ENCODE measurements at regions not wholly inside any gene's neighbourhood (a gene's known extent, or its start where the extent isn't known, plus 50 kb on each side); places are given as distances from the start of the nearest gene placed in this dataset.

DNA sequence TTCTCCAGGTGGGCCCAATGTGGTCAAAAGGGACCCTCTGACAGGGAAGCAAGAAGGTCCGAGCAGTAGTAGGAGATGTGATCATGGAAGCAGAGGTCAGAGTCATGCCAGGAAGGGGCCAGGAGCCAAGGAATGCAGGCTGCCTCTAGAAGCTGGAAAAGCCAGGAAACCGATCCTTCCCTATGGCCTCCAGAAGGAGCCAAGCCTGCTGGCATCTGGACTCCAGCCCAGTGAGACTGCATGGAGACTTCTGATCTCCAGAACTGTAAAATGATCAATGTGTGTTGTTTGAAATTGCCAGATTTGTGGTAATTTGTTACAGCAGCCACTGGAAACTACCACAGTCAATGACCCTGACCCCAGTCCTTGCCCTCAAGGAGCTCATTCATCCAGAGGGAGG is 56.8 kb upstream of the SPATA12 start:
- no peak for DNase-seq (ENCODE audit: low spot score)
- TF ChIP-seq, protein P1, sequence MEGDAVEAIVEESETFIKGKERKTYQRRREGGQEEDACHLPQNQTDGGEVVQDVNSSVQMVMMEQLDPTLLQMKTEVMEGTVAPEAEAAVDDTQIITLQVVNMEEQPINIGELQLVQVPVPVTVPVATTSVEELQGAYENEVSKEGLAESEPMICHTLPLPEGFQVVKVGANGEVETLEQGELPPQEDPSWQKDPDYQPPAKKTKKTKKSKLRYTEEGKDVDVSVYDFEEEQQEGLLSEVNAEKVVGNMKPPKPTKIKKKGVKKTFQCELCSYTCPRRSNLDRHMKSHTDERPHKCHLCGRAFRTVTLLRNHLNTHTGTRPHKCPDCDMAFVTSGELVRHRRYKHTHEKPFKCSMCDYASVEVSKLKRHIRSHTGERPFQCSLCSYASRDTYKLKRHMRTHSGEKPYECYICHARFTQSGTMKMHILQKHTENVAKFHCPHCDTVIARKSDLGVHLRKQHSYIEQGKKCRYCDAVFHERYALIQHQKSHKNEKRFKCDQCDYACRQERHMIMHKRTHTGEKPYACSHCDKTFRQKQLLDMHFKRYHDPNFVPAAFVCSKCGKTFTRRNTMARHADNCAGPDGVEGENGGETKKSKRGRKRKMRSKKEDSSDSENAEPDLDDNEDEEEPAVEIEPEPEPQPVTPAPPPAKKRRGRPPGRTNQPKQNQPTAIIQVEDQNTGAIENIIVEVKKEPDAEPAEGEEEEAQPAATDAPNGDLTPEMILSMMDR (IDR thresholded peaks at IDR 0.05): no peak
- Histone ChIP-seq H3K4me3 (no peak overlapping the region), H3K27ac (no peak overlapping the region)

DNA sequence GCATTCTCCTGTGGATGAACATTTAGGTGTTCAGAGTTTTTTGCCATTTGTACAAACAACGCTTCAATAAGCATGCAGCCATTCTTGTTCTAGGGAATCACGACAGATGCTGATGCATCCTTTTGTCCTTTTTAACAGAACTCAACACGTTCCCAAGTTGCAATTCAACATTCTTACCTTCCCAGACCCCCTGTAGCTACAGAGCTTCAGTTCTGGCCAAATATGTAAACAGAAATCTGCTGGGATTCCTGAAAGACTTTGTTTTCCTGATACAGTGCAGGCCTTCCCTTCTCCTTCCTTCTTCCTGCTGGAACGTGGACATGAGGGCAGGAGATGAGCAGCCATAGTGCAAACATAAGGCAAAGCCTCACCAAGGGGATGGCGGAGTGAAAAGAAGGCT is 59.1 kb upstream of the SPATA12 start:
- Histone ChIP-seq H3K27ac (no peak overlapping the region), H3K4me3 (no peak overlapping the region)
- TF ChIP-seq, protein P1 (IDR thresholded peaks at IDR 0.05): no peak
- no peak for DNase-seq (ENCODE audit: low spot score)

DNA sequence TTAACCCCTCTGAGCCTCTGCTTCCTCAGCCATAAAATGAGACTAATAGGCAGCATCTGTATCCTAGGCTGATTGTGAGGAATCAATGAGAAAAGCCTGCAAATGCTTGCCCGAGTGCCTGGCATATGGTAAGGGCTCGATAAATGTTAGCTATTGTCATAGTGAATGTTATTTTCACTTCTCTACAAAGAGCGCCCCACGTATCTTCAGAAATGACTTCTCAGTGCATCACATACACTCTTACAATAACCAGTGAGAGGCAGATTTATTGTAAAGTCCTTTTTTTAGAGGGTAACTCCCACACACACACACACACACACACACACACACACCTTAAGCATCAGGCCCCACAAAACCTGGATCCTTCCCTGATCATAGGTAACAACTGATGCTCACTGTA is 60.5 kb upstream of the SPATA12 start:
- H3K4me3 ChIP-seq: no peak overlapping the region

DNA sequence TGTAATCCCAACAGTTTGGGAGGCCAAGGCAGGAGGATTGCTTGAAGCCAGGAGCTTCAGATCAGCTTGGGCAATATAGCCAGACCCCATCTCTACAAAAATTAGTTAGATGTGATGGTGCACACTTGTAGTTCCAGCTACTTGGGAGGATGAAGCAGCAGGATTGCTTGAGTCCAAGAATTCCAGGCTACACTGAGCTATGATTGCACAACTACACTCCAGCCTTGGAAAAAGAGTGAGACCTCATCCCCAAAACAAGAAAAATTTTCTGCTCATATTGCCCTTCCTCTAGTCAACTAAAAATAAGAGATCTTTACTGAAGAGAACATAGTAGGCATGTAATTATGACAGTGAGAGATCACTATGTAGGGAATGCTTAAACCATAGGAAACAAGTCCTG is 60.9 kb upstream of the SPATA12 start:
- Histone ChIP-seq H3K4me3 (no peak overlapping the region), H3K27ac (no peak overlapping the region)
- no peak for DNase-seq (ENCODE audit: low spot score)
- TF ChIP-seq, protein P1 (IDR thresholded peaks at IDR 0.05): no peak

More for the DNA sequence above, 60.5 kb upstream of the SPATA12 start:
- H3K27ac ChIP-seq: no peak overlapping the region
- TF ChIP-seq, protein P1 (IDR thresholded peaks at IDR 0.05): no peak
- DNase-seq (ENCODE audit: low spot score): no peak

DNA sequence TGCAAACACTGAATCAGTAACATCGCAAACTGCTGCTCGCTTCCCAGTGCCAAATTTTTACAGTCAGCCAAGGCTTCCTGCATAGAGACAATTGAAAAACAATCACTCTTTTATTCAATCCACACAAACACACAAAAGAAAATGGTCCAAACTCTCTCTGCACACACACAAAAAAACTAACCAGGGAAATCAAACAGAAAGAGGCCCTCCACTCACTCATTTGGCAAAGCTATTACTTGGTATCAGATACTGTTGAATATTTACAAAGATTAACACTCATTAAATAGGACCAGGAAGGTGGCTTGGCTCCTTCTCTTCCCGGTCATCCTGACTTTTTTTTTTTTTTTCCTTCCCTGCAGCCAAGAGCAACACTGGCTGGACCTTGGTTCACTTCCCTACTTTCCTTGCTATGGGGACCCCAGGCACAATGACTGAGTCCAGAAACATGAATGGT is 62.4 kb upstream of the SPATA12 start:
- Histone ChIP-seq H3K27ac (peak overlapping the region in 1 of 2 donors; percentile 64), H3K4me3 (no peak overlapping the region)
- TF ChIP-seq, protein P1 (IDR thresholded peaks at IDR 0.05): no peak
- no peak for DNase-seq (ENCODE audit: low spot score)

DNA sequence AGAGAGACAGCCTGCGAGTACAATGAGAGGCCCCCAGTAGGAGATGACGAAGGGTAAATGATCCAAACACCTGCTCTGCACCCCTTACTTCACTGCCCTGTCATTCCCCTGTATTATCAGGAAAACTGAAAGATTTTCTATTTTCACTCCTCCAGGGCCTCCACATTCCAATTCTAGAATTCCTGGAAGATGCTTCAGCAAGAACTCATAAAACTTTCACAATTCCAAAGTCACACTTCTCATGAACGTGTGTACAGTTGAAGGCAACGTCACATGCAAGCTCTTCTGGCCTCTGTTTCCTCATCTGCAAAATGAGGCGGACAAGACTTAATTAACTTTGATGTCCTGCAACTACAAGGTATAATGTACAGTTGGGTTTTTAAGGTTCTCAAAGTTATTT is 62.8 kb upstream of the SPATA12 start:
- Histone ChIP-seq H3K27ac (no peak overlapping the region), H3K4me3 (no peak overlapping the region)
- TF ChIP-seq, protein P1 (IDR thresholded peaks at IDR 0.05): no peak
- DNase-seq (ENCODE audit: low spot score): no peak

DNA sequence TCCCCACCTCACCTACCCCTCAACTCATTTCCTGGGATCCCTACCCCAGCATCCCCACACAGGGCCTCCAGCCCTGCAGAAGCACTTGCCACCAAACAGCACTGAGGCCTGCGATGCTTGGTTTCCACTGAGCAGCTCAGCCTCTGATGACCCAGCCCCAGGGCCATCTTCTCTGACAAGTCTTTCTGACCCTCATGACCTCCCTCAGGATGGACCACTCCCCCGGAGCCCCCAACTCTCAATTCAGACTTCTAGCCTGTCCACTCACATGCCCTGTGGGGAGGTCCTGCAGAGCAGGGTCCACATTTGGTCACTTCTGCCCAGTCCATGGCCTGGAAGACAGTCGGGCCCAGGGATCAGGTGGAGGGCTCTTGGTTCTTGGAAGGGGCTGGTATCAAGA is 63.4 kb upstream of the SPATA12 start:
- no peak overlapping the region for H3K4me3 ChIP-seq
- no peak overlapping the region for H3K27ac ChIP-seq
- TF ChIP-seq, protein P1 (IDR thresholded peaks at IDR 0.05): no peak
- no peak for DNase-seq (ENCODE audit: low spot score)
